IMR-90 (cell line): ENCODE measurements at regions not wholly inside any gene's neighbourhood (a gene's known extent, or its start where the extent isn't known, plus 50 kb on each side); places are given as distances from the start of the nearest gene placed in this dataset.

Experiments used
- ATAC-seq: fragments of 200-7000 bp; cut with Tn5 transposase; 2 replicates; pipeline ENCODE4 v1.9.1; 2020; ENCODE audit warnings: low read depth, mild to moderate bottlenecking, moderate library complexity
- BruUV-seq: library from RNA; stranded (reverse); fragments of 400-500 nt; replicated peaks from 2 replicates; lab custom pipeline; 2021; lab: Mats Ljungman, UMichigan
- CTCF ChIA-PET: fragments of 300-600 bp; formaldehyde crosslinking; extraction: SDS; loops from one replicate; lab custom pipeline; 2021; ENCODE audit warnings: antibody characterized with exemption; lab: Yijun Ruan, JAX
- POLR2A ChIA-PET: fragments of 300-600 bp; sonication (Branson Sonifier 250); formaldehyde crosslinking; loops from one replicate; lab custom pipeline; 2022; ENCODE audit warnings: antibody characterized with exemption; ENCODE audit not compliant: unreplicated experiment; lab: Charles Lee
- DNase-seq: peaks from one replicate; pipeline ENCODE4 v3.0.0; 2013
- H2AFZ ChIP-seq: replicated peaks from 2 replicates; pipeline ENCODE3; 2013; ENCODE audit warnings: low read length, mild to moderate bottlenecking; ENCODE audit not compliant: poor library complexity
- H2AK5ac ChIP-seq: 2 replicates; pipeline ENCODE4 v1.6.1; 2013; ENCODE audit warnings: low read depth, low read length, inconsistent platforms
- H2AK9ac ChIP-seq: replicated peaks from 2 replicates; pipeline ENCODE3; 2013; ENCODE audit warnings: mild to moderate bottlenecking, low read depth, low read length, moderate library complexity; ENCODE audit not compliant: poor library complexity
- H2BK120ac ChIP-seq: 2 replicates; pipeline ENCODE4 v1.6.1; 2013; ENCODE audit warnings: low read depth, low read length, inconsistent platforms
- H2BK15ac ChIP-seq: 3 replicates; pipeline ENCODE4 v1.6.1; 2013; ENCODE audit warnings: low read depth, low read length, inconsistent platforms
- H2BK20ac ChIP-seq: 2 replicates; pipeline ENCODE4 v1.6.1; 2013; ENCODE audit warnings: low read depth, mild to moderate bottlenecking, inconsistent platforms, low read length, moderate library complexity
- H2BK5ac ChIP-seq: 2 replicates; pipeline ENCODE4 v1.6.1; 2013; ENCODE audit warnings: mild to moderate bottlenecking, low read depth, low read length, inconsistent platforms; ENCODE audit not compliant: poor library complexity, severe bottlenecking
- H3K14ac ChIP-seq: replicated peaks from 2 replicates; pipeline ENCODE4 v1.6.1; 2013; ENCODE audit warnings: low read depth, low read length, inconsistent platforms
- H3K18ac ChIP-seq: 2 replicates; pipeline ENCODE4 v1.6.1; 2013; ENCODE audit warnings: low read depth, low read length, control low read depth
- H3K23ac ChIP-seq: 2 replicates; pipeline ENCODE4 v1.6.1; 2013; ENCODE audit warnings: low read depth, low read length, inconsistent platforms
- H3K27ac ChIP-seq: 2 replicates; pipeline ENCODE4 v1.5.1; 2013; ENCODE audit warnings: mild to moderate bottlenecking, control low read depth, low read length; ENCODE audit not compliant: insufficient read depth
- H3K27me3 ChIP-seq: 2 replicates; pipeline ENCODE4 v1.6.1; 2013; ENCODE audit warnings: low read length; ENCODE audit not compliant: control insufficient read depth, insufficient read depth
- H3K36me3 ChIP-seq: 2 replicates; pipeline ENCODE4 v1.6.1; 2013; ENCODE audit warnings: low read length, mixed read lengths; ENCODE audit not compliant: control insufficient read depth, insufficient read depth
- H3K4ac ChIP-seq: 2 replicates; pipeline ENCODE4 v1.6.1; 2013; ENCODE audit warnings: low read depth, low read length, inconsistent platforms
- H3K4me1 ChIP-seq: 2 replicates; pipeline ENCODE4 v1.6.1; 2013; ENCODE audit warnings: low read length, mixed read lengths; ENCODE audit not compliant: control insufficient read depth, insufficient read depth
- H3K4me2 ChIP-seq: 2 replicates; pipeline ENCODE4 v1.6.1; 2013; ENCODE audit warnings: low read depth, mild to moderate bottlenecking, control low read depth, low read length, moderate library complexity
- H3K4me3 ChIP-seq: 2 replicates; pipeline ENCODE4 v1.5.1; 2013; ENCODE audit warnings: low read depth, mild to moderate bottlenecking, control low read depth, low read length, moderate library complexity; ENCODE audit not compliant: insufficient read depth
- H3K56ac ChIP-seq: 2 replicates; pipeline ENCODE4 v1.6.1; 2013; ENCODE audit warnings: low read length, inconsistent platforms; ENCODE audit not compliant: insufficient read depth; ENCODE audit errors: extremely low read depth
- H3K79me1 ChIP-seq, 2 experiments: 2 replicates each; pipeline ENCODE4 v1.6.1; 2013; ENCODE audit warnings: low read length in 2 of 2, inconsistent platforms in 1 of 2, low read depth in 1 of 2
- H3K9ac ChIP-seq: 2 replicates; pipeline ENCODE4 v1.6.1; 2013; ENCODE audit warnings: low read depth, low read length, control low read depth
- H3K9me1 ChIP-seq: 2 replicates; pipeline ENCODE4 v1.6.1; 2013; ENCODE audit warnings: low read length, inconsistent platforms; ENCODE audit not compliant: insufficient read depth
- H3K9me3 ChIP-seq: 2 replicates; pipeline ENCODE4 v1.6.1; 2013; ENCODE audit warnings: low read length; ENCODE audit not compliant: control insufficient read depth, insufficient read depth
- H4K20me1 ChIP-seq: 2 replicates; pipeline ENCODE4 v1.6.1; 2013; ENCODE audit warnings: low read length, inconsistent platforms; ENCODE audit not compliant: insufficient read depth
- H4K5ac ChIP-seq: 2 replicates; pipeline ENCODE4 v1.6.1; 2013; ENCODE audit warnings: mild to moderate bottlenecking, low read depth, low read length, control low read depth
- H4K8ac ChIP-seq, 2 experiments: 2 replicates each; pipeline ENCODE4 v1.6.1; 2013; ENCODE audit warnings: low read depth in 2 of 2, low read length in 2 of 2, control low read depth in 1 of 2, inconsistent platforms in 1 of 2
- H4K91ac ChIP-seq: 2 replicates; pipeline ENCODE4 v1.6.1; 2013; ENCODE audit warnings: low read depth, low read length, inconsistent platforms; ENCODE audit not compliant: insufficient read depth
- BHLHE40 ChIP-seq: fragments of 150-350 bp; IDR thresholded peaks from 2 replicates; pipeline ENCODE4 v1.6.1; 2016; ENCODE audit warnings: mild to moderate bottlenecking, low read depth, low read length
- CEBPB ChIP-seq: IDR thresholded peaks from 2 replicates; pipeline ENCODE4 v1.6.1; 2012; ENCODE audit warnings: low read depth, low read length, improper control_type of control experiment
- MAFK ChIP-seq: IDR thresholded peaks from 2 replicates; pipeline ENCODE4 v1.6.1; 2012; ENCODE audit warnings: low read depth, low read length, improper control_type of control experiment
- MAZ ChIP-seq: IDR thresholded peaks from 2 replicates; pipeline ENCODE4 v1.6.1; 2012; ENCODE audit warnings: low read depth, mild to moderate bottlenecking, low read length, improper control_type of control experiment, moderate library complexity, borderline replicate concordance
- NFE2L2 ChIP-seq: fragments of 150-350 bp; IDR thresholded peaks from 2 replicates; pipeline ENCODE4 v1.6.1; 2016; ENCODE audit warnings: low read depth, mild to moderate bottlenecking, low read length
- POLR2A ChIP-seq: IDR thresholded peaks from 2 replicates; pipeline ENCODE4 v1.6.1; 2012; ENCODE audit warnings: mild to moderate bottlenecking, low read depth, low read length
- RCOR1 ChIP-seq: IDR thresholded peaks from 2 replicates; pipeline ENCODE4 v1.6.1; 2012; ENCODE audit warnings: mild to moderate bottlenecking, low read length, improper control_type of control experiment; ENCODE audit not compliant: insufficient replicate concordance
- RFX5 ChIP-seq: IDR thresholded peaks from 2 replicates; pipeline ENCODE4 v1.8.0; 2012; ENCODE audit warnings: low read depth, mild to moderate bottlenecking, low read length, moderate library complexity
- SMC3 ChIP-seq: fragments of 150-350 bp; IDR thresholded peaks from 2 replicates; pipeline ENCODE4 v1.6.1; 2016; ENCODE audit warnings: low read depth, mild to moderate bottlenecking, antibody characterized with exemption, low read length, moderate library complexity
- WGBS, 2 experiments: methylation state at CpG; one replicate each; pipeline versions ENCODE4 v1.1.5 to v1.1.7; 2013; ENCODE audit warnings: missing lambda C conversion rate in 2 of 2; ENCODE audit not compliant: insufficient read length in 1 of 2; ENCODE audit errors: extremely low coverage in 2 of 2; 5-methylcytosine and 5-hydroxymethylcytosine counted together
- dilution Hi-C: fragments of 300-500 bp; cut with HindIII; formaldehyde crosslinking; loops from one replicate; pipeline ENCODE4 v1.14.3; 2018; ENCODE audit warnings: low sequenced_read_pairs; ENCODE audit not compliant: unreplicated experiment
- in situ Hi-C: fragments of 300-500 bp; cut with MboI; formaldehyde crosslinking; loops from 3 replicates; pipeline ENCODE4 v1.14.3; 2019; ENCODE audit warnings: low sequenced_read_pairs, inconsistent platforms, mixed read lengths
- intact Hi-C: fragments of 100-400 bp; cut with micrococcal nuclease; formaldehyde crosslinking; loops from 2 replicates; pipeline ENCODE4 v1.10.0; 2022
- TF ChIP-seq, protein P1 (sequence below): fragments of 150-350 bp; IDR thresholded peaks from 2 replicates; pipeline ENCODE4 v1.6.1; 2017; ENCODE audit warnings: mild to moderate bottlenecking, antibody characterized with exemption, low read length, low read depth
- TF ChIP-seq, protein P2 (sequence below): fragments of 150-350 bp; IDR thresholded peaks from 2 replicates; pipeline ENCODE4 v1.6.1; 2016; ENCODE audit warnings: low read depth, mild to moderate bottlenecking, low read length, moderate library complexity, borderline replicate concordance
- TF ChIP-seq, protein P3 (sequence below): conservative IDR thresholded peaks from 2 replicates; pipeline ENCODE4 v1.5.1; 2012; ENCODE audit warnings: mild to moderate bottlenecking, low read depth, low read length, improper control_type of control experiment

DNA sequence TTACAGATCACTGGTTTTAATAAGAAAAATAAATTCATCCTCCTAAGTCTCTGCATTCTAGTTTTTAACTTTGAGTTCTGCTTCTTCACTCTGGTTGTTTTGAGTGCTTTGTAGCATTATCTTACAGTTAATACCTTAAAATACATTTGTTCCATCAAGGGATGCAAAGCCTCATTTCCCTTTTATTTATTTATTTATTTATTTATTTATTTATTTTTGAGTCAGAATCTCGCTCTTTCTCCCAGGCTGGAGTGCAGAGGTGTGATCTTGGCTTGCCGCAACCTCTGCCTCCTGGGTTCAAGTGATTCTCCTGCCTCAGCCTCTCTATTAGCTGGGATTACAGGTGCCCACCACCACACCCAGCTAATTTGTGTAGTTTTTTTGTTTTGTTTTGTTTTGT, 147.8 kb downstream of the ZNF326 start:
- ChIA-PET CTCF (no interaction called here), POLR2A (no interaction called here)
- no peak for TF ChIP-seq RFX5
- TF ChIP-seq RCOR1 = no peak
- TF ChIP-seq MAFK = no peak
- no peak for TF ChIP-seq BHLHE40
- TF ChIP-seq, protein P1, sequence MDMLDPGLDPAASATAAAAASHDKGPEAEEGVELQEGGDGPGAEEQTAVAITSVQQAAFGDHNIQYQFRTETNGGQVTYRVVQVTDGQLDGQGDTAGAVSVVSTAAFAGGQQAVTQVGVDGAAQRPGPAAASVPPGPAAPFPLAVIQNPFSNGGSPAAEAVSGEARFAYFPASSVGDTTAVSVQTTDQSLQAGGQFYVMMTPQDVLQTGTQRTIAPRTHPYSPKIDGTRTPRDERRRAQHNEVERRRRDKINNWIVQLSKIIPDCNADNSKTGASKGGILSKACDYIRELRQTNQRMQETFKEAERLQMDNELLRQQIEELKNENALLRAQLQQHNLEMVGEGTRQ = no peak
- TF ChIP-seq, protein P2, sequence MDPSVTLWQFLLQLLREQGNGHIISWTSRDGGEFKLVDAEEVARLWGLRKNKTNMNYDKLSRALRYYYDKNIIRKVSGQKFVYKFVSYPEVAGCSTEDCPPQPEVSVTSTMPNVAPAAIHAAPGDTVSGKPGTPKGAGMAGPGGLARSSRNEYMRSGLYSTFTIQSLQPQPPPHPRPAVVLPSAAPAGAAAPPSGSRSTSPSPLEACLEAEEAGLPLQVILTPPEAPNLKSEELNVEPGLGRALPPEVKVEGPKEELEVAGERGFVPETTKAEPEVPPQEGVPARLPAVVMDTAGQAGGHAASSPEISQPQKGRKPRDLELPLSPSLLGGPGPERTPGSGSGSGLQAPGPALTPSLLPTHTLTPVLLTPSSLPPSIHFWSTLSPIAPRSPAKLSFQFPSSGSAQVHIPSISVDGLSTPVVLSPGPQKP = no peak
- no peak for TF ChIP-seq SMC3
- TF ChIP-seq NFE2L2 = no peak
- TF ChIP-seq MAZ = no peak
- TF ChIP-seq, protein P3, sequence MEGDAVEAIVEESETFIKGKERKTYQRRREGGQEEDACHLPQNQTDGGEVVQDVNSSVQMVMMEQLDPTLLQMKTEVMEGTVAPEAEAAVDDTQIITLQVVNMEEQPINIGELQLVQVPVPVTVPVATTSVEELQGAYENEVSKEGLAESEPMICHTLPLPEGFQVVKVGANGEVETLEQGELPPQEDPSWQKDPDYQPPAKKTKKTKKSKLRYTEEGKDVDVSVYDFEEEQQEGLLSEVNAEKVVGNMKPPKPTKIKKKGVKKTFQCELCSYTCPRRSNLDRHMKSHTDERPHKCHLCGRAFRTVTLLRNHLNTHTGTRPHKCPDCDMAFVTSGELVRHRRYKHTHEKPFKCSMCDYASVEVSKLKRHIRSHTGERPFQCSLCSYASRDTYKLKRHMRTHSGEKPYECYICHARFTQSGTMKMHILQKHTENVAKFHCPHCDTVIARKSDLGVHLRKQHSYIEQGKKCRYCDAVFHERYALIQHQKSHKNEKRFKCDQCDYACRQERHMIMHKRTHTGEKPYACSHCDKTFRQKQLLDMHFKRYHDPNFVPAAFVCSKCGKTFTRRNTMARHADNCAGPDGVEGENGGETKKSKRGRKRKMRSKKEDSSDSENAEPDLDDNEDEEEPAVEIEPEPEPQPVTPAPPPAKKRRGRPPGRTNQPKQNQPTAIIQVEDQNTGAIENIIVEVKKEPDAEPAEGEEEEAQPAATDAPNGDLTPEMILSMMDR = no peak
- no peak for TF ChIP-seq POLR2A
- no peak for TF ChIP-seq CEBPB
- in situ Hi-C loops (no loop called here), intact Hi-C loops (no loop called here), dilution Hi-C loops (no loop called here)
- WGBS, 2 experiments = no CpG with 5 or more reads among the region's 2 CpGs
- Histone ChIP-seq H2AFZ (no peak overlapping the region), H3K9me1 (no peaks in the 10 kb centered on the region), H2AK5ac (no peak overlapping the region), H3K9ac (no peak overlapping the region), H2BK15ac (no peak overlapping the region), H2BK20ac (no peak overlapping the region), H3K4me3 (no peak overlapping the region), H3K27ac (no peak overlapping the region), H3K4ac (no peak overlapping the region), H2AK9ac (no peak overlapping the region), H3K4me2 (no peak overlapping the region), H4K5ac (no peak overlapping the region), H3K4me1 (no peaks in the 10 kb centered on the region), H4K20me1 (no peaks in the 10 kb centered on the region), H3K18ac (no peak overlapping the region), H3K9me3 (no peaks in the 10 kb centered on the region), H2BK120ac (no peak overlapping the region), H2BK5ac (no peak overlapping the region), H4K8ac (no peak overlapping the region), H3K56ac (no peak overlapping the region), H3K36me3 (no peaks in the 10 kb centered on the region), H3K14ac (no peak overlapping the region), H3K27me3 (no peaks in the 10 kb centered on the region), H4K91ac (no peak overlapping the region), H3K23ac (no peak overlapping the region), H3K79me1 (no peaks in the 10 kb centered on the region)
- ATAC-seq = no peak
- BruUV-seq = no TSS peak
- no peak for DNase-seq
